ENCODE measurements at regions not wholly inside any gene's neighbourhood (a gene's known extent, or its start where the extent isn't known, plus 50 kb on each side); places are given as distances from the start of the nearest gene placed in this dataset.

- no peak overlapping the region for H3K4me2 ChIP-seq (ENCODE audit: low read length)
- no peak overlapping the region for H3K4me3 ChIP-seq (ENCODE audit: low read length)
- no peaks in the 10 kb centered on the region for H3K36me3 ChIP-seq (ENCODE audit: control insufficient read depth, low read length)
- no peaks in the 10 kb centered on the region for H4K20me1 ChIP-seq (ENCODE audit: control insufficient read depth, insufficient read depth, low read depth, low read length)
- H3K4me1 ChIP-seq (ENCODE audit: control insufficient read depth, low read length), result no peaks in the 10 kb centered on the region
- no peaks in the 10 kb centered on the region for H3K9me2 ChIP-seq (replicated peaks; ENCODE audit: control insufficient read depth, low read length)
- no peaks in the 10 kb centered on the region for H3K9me3 ChIP-seq (ENCODE audit: control insufficient read depth, insufficient read depth, low read length)
- no peaks in the 10 kb centered on the region for H3K27me3 ChIP-seq (ENCODE audit: control insufficient read depth, low read length)
- TF ChIP-seq EZH2phosphoT487 (IDR thresholded peaks at IDR 0.05; ENCODE audit: borderline replicate concordance, low read length), result no peak
- TF ChIP-seq, protein P1, sequence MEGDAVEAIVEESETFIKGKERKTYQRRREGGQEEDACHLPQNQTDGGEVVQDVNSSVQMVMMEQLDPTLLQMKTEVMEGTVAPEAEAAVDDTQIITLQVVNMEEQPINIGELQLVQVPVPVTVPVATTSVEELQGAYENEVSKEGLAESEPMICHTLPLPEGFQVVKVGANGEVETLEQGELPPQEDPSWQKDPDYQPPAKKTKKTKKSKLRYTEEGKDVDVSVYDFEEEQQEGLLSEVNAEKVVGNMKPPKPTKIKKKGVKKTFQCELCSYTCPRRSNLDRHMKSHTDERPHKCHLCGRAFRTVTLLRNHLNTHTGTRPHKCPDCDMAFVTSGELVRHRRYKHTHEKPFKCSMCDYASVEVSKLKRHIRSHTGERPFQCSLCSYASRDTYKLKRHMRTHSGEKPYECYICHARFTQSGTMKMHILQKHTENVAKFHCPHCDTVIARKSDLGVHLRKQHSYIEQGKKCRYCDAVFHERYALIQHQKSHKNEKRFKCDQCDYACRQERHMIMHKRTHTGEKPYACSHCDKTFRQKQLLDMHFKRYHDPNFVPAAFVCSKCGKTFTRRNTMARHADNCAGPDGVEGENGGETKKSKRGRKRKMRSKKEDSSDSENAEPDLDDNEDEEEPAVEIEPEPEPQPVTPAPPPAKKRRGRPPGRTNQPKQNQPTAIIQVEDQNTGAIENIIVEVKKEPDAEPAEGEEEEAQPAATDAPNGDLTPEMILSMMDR (IDR thresholded peaks at IDR 0.05; ENCODE audit: low read depth, low read length, poor library complexity, severe bottlenecking), result no peak
- no peaks in the 10 kb centered on the region for H3K79me2 ChIP-seq (ENCODE audit: control insufficient read depth, low read length)
- H3F3A ChIP-seq (ENCODE audit: control insufficient read depth, insufficient read depth), result no peaks in the 10 kb centered on the region
- no peak overlapping the region for H3K27ac ChIP-seq (ENCODE audit: low read depth, low read length)
These were observed 66.7 kb upstream of the DNAJC19 start for GRCh38 chr3:181056136-181056732.

GRCh38 chr3:181054538-181054937, 65.0 kb upstream of the DNAJC19 start:
- no peaks in the 10 kb centered on the region for H3K79me2 ChIP-seq (ENCODE audit: control insufficient read depth, low read length)
- TF ChIP-seq, protein P1 (IDR thresholded peaks at IDR 0.05; ENCODE audit: low read depth, low read length, poor library complexity, severe bottlenecking), result no peak
- no peak for TF ChIP-seq EZH2phosphoT487 (IDR thresholded peaks at IDR 0.05; ENCODE audit: borderline replicate concordance, low read length)
- no peaks in the 10 kb centered on the region for H3K36me3 ChIP-seq (ENCODE audit: control insufficient read depth, low read length)
- no peaks in the 10 kb centered on the region for H3F3A ChIP-seq (ENCODE audit: control insufficient read depth, insufficient read depth)
- H3K4me1 ChIP-seq (ENCODE audit: control insufficient read depth, low read length), result no peaks in the 10 kb centered on the region
- no peaks in the 10 kb centered on the region for H3K27me3 ChIP-seq (ENCODE audit: control insufficient read depth, low read length)
- no peak overlapping the region for H3K4me3 ChIP-seq (ENCODE audit: low read length)
- no peaks in the 10 kb centered on the region for H3K9me3 ChIP-seq (ENCODE audit: control insufficient read depth, insufficient read depth, low read length)
- H3K4me2 ChIP-seq (ENCODE audit: low read length), result no peak overlapping the region
- no peak overlapping the region for H3K27ac ChIP-seq (ENCODE audit: low read depth, low read length)
- H3K9me2 ChIP-seq (replicated peaks; ENCODE audit: control insufficient read depth, low read length), result no peaks in the 10 kb centered on the region
- H4K20me1 ChIP-seq (ENCODE audit: control insufficient read depth, insufficient read depth, low read depth, low read length), result no peaks in the 10 kb centered on the region

GRCh38 chr3:181052256-181052655, 62.7 kb upstream of the DNAJC19 start:
- no peaks in the 10 kb centered on the region for H3K36me3 ChIP-seq (ENCODE audit: control insufficient read depth, low read length)
- no peak overlapping the region for H3K4me2 ChIP-seq (ENCODE audit: low read length)
- H3K4me3 ChIP-seq (ENCODE audit: low read length), result no peak overlapping the region
- no peaks in the 10 kb centered on the region for H3K4me1 ChIP-seq (ENCODE audit: control insufficient read depth, low read length)
- no peaks in the 10 kb centered on the region for H3F3A ChIP-seq (ENCODE audit: control insufficient read depth, insufficient read depth)
- no peak overlapping the region for H3K27ac ChIP-seq (ENCODE audit: low read depth, low read length)
- no peaks in the 10 kb centered on the region for H3K9me2 ChIP-seq (replicated peaks; ENCODE audit: control insufficient read depth, low read length)
- no peaks in the 10 kb centered on the region for H4K20me1 ChIP-seq (ENCODE audit: control insufficient read depth, insufficient read depth, low read depth, low read length)
- H3K9me3 ChIP-seq (ENCODE audit: control insufficient read depth, insufficient read depth, low read length), result no peaks in the 10 kb centered on the region
- TF ChIP-seq EZH2phosphoT487 (IDR thresholded peaks at IDR 0.05; ENCODE audit: borderline replicate concordance, low read length), result no peak
- TF ChIP-seq, protein P1 (IDR thresholded peaks at IDR 0.05; ENCODE audit: low read depth, low read length, poor library complexity, severe bottlenecking), result no peak
- H3K79me2 ChIP-seq (ENCODE audit: control insufficient read depth, low read length), result no peaks in the 10 kb centered on the region
- H3K27me3 ChIP-seq (ENCODE audit: control insufficient read depth, low read length), result no peaks in the 10 kb centered on the region
